ENCODE measurements at regions not wholly inside any gene's neighbourhood (a gene's known extent, or its start where the extent isn't known, plus 50 kb on each side); places are given as distances from the start of the nearest gene placed in this dataset.

- DNase-seq (ENCODE audit: low read depth in 2 of 2) = peak; percentile 56 to 61
Measured at GRCh38 chr3:109532257-109533216, 195.2 kb upstream of the DPPA4 start.

- no peak for DNase-seq (ENCODE audit: low read depth in 2 of 2)
Measured at GRCh38 chr3:109545746-109546145, 208.4 kb upstream of the DPPA4 start.

GRCh38 chr3:109548192-109548938 is 211.0 kb upstream of the DPPA4 start:
- no peak for DNase-seq (ENCODE audit: low read depth in 2 of 2)

- DNase-seq (ENCODE audit: low read depth in 2 of 2) = peak in 1 of 2 donors; percentile 36
Measured at GRCh38 chr3:109553591-109554371, 216.4 kb upstream of the DPPA4 start.

- no peak for DNase-seq (ENCODE audit: low read depth in 2 of 2)
Measured at GRCh38 chr3:109559389-109559788, 222.0 kb upstream of the DPPA4 start.

GRCh38 chr3:109563149-109563548 is 225.8 kb upstream of the DPPA4 start:
- no peak for DNase-seq (ENCODE audit: low read depth in 2 of 2)

GRCh38 chr3:109569135-109569846 is 231.9 kb upstream of the DPPA4 start:
- no peak for DNase-seq (ENCODE audit: low read depth in 2 of 2)

- no peak for DNase-seq (ENCODE audit: low read depth in 2 of 2)
Measured at GRCh38 chr3:109570408-109570807, 233.1 kb upstream of the DPPA4 start.

- DNase-seq (ENCODE audit: low read depth in 2 of 2) = no peak
Measured at GRCh38 chr3:109572301-109572700, 235.0 kb upstream of the DPPA4 start.

GRCh38 chr3:109596991-109597390 is 259.6 kb upstream of the DPPA4 start:
- no peak for DNase-seq (ENCODE audit: low read depth in 2 of 2)

GRCh38 chr3:109597444-109597843 is 260.1 kb upstream of the DPPA4 start:
- no peak for DNase-seq (ENCODE audit: low read depth in 2 of 2)

GRCh38 chr3:109607897-109608296 is 270.6 kb upstream of the DPPA4 start:
- no peak for DNase-seq (ENCODE audit: low read depth in 2 of 2)

- no peak for DNase-seq (ENCODE audit: low read depth in 2 of 2)
Measured at GRCh38 chr3:109608574-109608973, 271.2 kb upstream of the DPPA4 start.

- DNase-seq (ENCODE audit: low read depth in 2 of 2) = no peak
Measured at GRCh38 chr3:109618766-109619378, 281.5 kb upstream of the DPPA4 start.

GRCh38 chr3:109631897-109632296 is 294.6 kb upstream of the DPPA4 start:
- DNase-seq (ENCODE audit: low read depth in 2 of 2) = no peak

GRCh38 chr3:109640146-109640652 is 302.9 kb upstream of the DPPA4 start:
- DNase-seq (ENCODE audit: low read depth in 2 of 2) = no peak

GRCh38 chr3:109642025-109642424 is 304.7 kb upstream of the DPPA4 start:
- DNase-seq (ENCODE audit: low read depth in 2 of 2) = no peak

- no peak for DNase-seq (ENCODE audit: low read depth in 2 of 2)
Measured at GRCh38 chr3:109643590-109643989, 306.2 kb upstream of the DPPA4 start.

- DNase-seq (ENCODE audit: low read depth in 2 of 2) = no peak
Measured at GRCh38 chr3:109644332-109644731, 307.0 kb upstream of the DPPA4 start.

- no peak for DNase-seq (ENCODE audit: low read depth in 2 of 2)
Measured at GRCh38 chr3:109644746-109645145, 307.4 kb upstream of the DPPA4 start.

Measured in lung microvascular endothelial cell (primary cell).